Liver (tissue), 8 donors: ENCODE measurements at regions not wholly inside any gene's neighbourhood (a gene's known extent, or its start where the extent isn't known, plus 50 kb on each side); places are given as distances from the start of the nearest gene placed in this dataset.

ENCODE experiments used
- DNase-seq: peaks from one replicate; pipeline ENCODE4 v3.0.0-alpha.2; 2017; ENCODE audit warnings: low spot score
- H3K27ac ChIP-seq, 2 donors: one replicate each; pipeline ENCODE4 v1.7.0; 2013; ENCODE audit warnings: inconsistent platforms in 2 of 2, low read length in 2 of 2, control low read depth in 1 of 2, low read depth in 1 of 2, mild to moderate bottlenecking in 1 of 2
- H3K27me3 ChIP-seq, 4 donors: one replicate each; pipeline versions ENCODE4 v1.6.1 to v1.7.0; 2013; ENCODE audit warnings: low read length in 3 of 4, inconsistent platforms in 1 of 4, mild to moderate bottlenecking in 1 of 4, moderate library complexity in 1 of 4; ENCODE audit not compliant: control insufficient read depth in 4 of 4, insufficient read depth in 4 of 4
- H3K36me3 ChIP-seq, 4 donors: one replicate each; pipeline versions ENCODE4 v1.6.1 to v1.7.0; 2013; ENCODE audit warnings: low read length in 3 of 4, mild to moderate bottlenecking in 3 of 4, low read depth in 1 of 4, moderate library complexity in 1 of 4; ENCODE audit not compliant: control insufficient read depth in 4 of 4, insufficient read depth in 3 of 4
- H3K4me1 ChIP-seq, 4 donors: one replicate each; pipeline versions ENCODE4 v1.6.1 to v1.7.0; 2013; ENCODE audit warnings: low read length in 3 of 4, mild to moderate bottlenecking in 3 of 4, moderate library complexity in 1 of 4; ENCODE audit not compliant: control insufficient read depth in 4 of 4, insufficient read depth in 4 of 4
- H3K4me3 ChIP-seq, 3 donors: one replicate each; pipeline versions ENCODE4 v1.6.1 to v1.7.0; 2013; ENCODE audit warnings: low read length in 3 of 3, control low read depth in 1 of 3, low read depth in 1 of 3, mild to moderate bottlenecking in 1 of 3
- H3K9ac ChIP-seq, 2 donors: one replicate each; pipeline ENCODE4 v1.7.0; 2013; ENCODE audit warnings: low read length in 2 of 2, mild to moderate bottlenecking in 2 of 2, moderate library complexity in 2 of 2, control low read depth in 1 of 2, low read depth in 1 of 2
- H3K9me3 ChIP-seq, 4 donors: one replicate each; pipeline versions ENCODE4 v1.6.1 to v1.7.0; 2013; ENCODE audit warnings: low read length in 3 of 4; ENCODE audit not compliant: control insufficient read depth in 4 of 4
- ATF3 ChIP-seq: IDR thresholded peaks from 2 replicates; pipeline ENCODE4 v1.6.1; 2016; ENCODE audit warnings: antibody characterized with exemption
- CTCF ChIP-seq: fragments of 150-350 bp; IDR thresholded peaks from 2 replicates; pipeline ENCODE4 v1.5.1; 2017; ENCODE audit warnings: improper control_type of control experiment, low read depth, low read length; ENCODE audit not compliant: missing input control
- EGR1 ChIP-seq, 2 donors: IDR thresholded peaks; 2 replicates each; pipeline ENCODE4 v1.6.1; 2016 to 2018; ENCODE audit warnings: antibody characterized with exemption in 2 of 2, low read depth in 2 of 2
- FOXA1 ChIP-seq: IDR thresholded peaks from 2 replicates; pipeline ENCODE4 v1.6.1; 2016; ENCODE audit warnings: antibody characterized with exemption
- FOXA2 ChIP-seq: IDR thresholded peaks from 2 replicates; pipeline ENCODE4 v1.6.1; 2016; ENCODE audit warnings: antibody characterized with exemption
- GABPA ChIP-seq, 2 donors: IDR thresholded peaks in 1 of 2; conservative IDR thresholded peaks in 1 of 2; 2 replicates each; pipeline ENCODE4 v1.6.1; 2016; ENCODE audit warnings: antibody characterized with exemption in 2 of 2, mild to moderate bottlenecking in 1 of 2, moderate library complexity in 1 of 2
- HNF4A ChIP-seq, 2 donors: conservative IDR thresholded peaks; 2 replicates each; pipeline ENCODE4 v1.6.1; 2016; ENCODE audit warnings: antibody characterized with exemption in 2 of 2, mild to moderate bottlenecking in 2 of 2
- HNF4G ChIP-seq: IDR thresholded peaks from 2 replicates; pipeline ENCODE4 v1.6.1; 2016; ENCODE audit warnings: antibody characterized with exemption
- JUND ChIP-seq, 2 donors: IDR thresholded peaks; 2 replicates each; pipeline ENCODE4 v1.6.1; 2016; ENCODE audit warnings: antibody characterized with exemption in 2 of 2
- MAX ChIP-seq: IDR thresholded peaks from 2 replicates; pipeline ENCODE4 v1.6.1; 2016; ENCODE audit warnings: antibody characterized with exemption
- NR2F2 ChIP-seq: IDR thresholded peaks from 2 replicates; pipeline ENCODE4 v1.6.1; 2016; ENCODE audit warnings: antibody characterized with exemption
- RAD21 ChIP-seq, 2 donors: IDR thresholded peaks; 2 replicates each; pipeline ENCODE4 v1.6.1; 2016; ENCODE audit warnings: antibody characterized with exemption in 2 of 2, mild to moderate bottlenecking in 2 of 2
- REST ChIP-seq: IDR thresholded peaks from 2 replicates; pipeline ENCODE4 v1.6.1; 2016; ENCODE audit warnings: antibody characterized with exemption, mild to moderate bottlenecking
- RXRA ChIP-seq, 2 donors: IDR thresholded peaks; 2 replicates each; pipeline ENCODE4 v1.6.1; 2017 to 2018; ENCODE audit warnings: antibody characterized with exemption in 2 of 2, mild to moderate bottlenecking in 1 of 2
- SP1 ChIP-seq: IDR thresholded peaks from 2 replicates; pipeline ENCODE4 v1.6.1; 2018; ENCODE audit warnings: antibody characterized with exemption, mild to moderate bottlenecking
- TAF1 ChIP-seq: conservative IDR thresholded peaks from 2 replicates; pipeline ENCODE4 v1.6.1; 2016; ENCODE audit warnings: antibody characterized with exemption, mild to moderate bottlenecking
- YY1 ChIP-seq: IDR thresholded peaks from 2 replicates; pipeline ENCODE4 v1.6.1; 2016; ENCODE audit warnings: antibody characterized with exemption, mild to moderate bottlenecking
- ZBTB33 ChIP-seq: IDR thresholded peaks from 2 replicates; pipeline ENCODE4 v1.6.1; 2016; ENCODE audit warnings: antibody characterized with exemption
- WGBS: extraction: QIAGEN DNeasy Blood & Tissue Kit; methylation state at CpG from one replicate; pipeline ENCODE4 v1.1.7; 2013; 5-methylcytosine and 5-hydroxymethylcytosine counted together
- donor health status: healthy.
- donor health status: healthy.
- donor health status: healthy.
- donor health status: healthy.
- donor health status: healthy.

- H3K4me1 ChIP-seq, result no peaks in the 10 kb centered on the region
- DNase-seq, result no peak
- TF ChIP-seq HNF4A (conservative IDR thresholded peaks at IDR 0.05) (no peak), GABPA (IDR thresholded peaks at IDR 0.05 in 1 of 2, conservative IDR thresholded peaks at IDR 0.05 in 1 of 2) (no peak), REST (no peak), MAX (no peak), EGR1 (IDR thresholded peaks at IDR 0.05; ENCODE audit: low read depth in 2 of 2) (no peak), ZBTB33 (no peak), ATF3 (no peak), FOXA2 (no peak), TAF1 (no peak), CTCF (no peak), FOXA1 (no peak), RXRA (IDR thresholded peaks at IDR 0.05) (no peak), YY1 (no peak), NR2F2 (no peak), RAD21 (IDR thresholded peaks at IDR 0.05) (no peak), SP1 (no peak), JUND (IDR thresholded peaks at IDR 0.05) (no peak), HNF4G (no peak)
- H3K27me3 ChIP-seq, result no peaks in the 10 kb centered on the region
- no peak overlapping the region for H3K4me3 ChIP-seq
- H3K27ac ChIP-seq, result no peak overlapping the region
- H3K9me3 ChIP-seq, result no peaks in the 10 kb centered on the region
- WGBS, result 92% methylated on average over 3 of the region's 3 CpGs
- no peak overlapping the region for H3K9ac ChIP-seq
- H3K36me3 ChIP-seq, result no peaks in the 10 kb centered on the region
Observed at GRCh38 chr2:113838744-113839444, 51.0 kb upstream of the ACTR3 start.
